ENCODE measurements at regions not wholly inside any gene's neighbourhood (a gene's known extent, or its start where the extent isn't known, plus 50 kb on each side); places are given as distances from the start of the nearest gene placed in this dataset.

DNA sequence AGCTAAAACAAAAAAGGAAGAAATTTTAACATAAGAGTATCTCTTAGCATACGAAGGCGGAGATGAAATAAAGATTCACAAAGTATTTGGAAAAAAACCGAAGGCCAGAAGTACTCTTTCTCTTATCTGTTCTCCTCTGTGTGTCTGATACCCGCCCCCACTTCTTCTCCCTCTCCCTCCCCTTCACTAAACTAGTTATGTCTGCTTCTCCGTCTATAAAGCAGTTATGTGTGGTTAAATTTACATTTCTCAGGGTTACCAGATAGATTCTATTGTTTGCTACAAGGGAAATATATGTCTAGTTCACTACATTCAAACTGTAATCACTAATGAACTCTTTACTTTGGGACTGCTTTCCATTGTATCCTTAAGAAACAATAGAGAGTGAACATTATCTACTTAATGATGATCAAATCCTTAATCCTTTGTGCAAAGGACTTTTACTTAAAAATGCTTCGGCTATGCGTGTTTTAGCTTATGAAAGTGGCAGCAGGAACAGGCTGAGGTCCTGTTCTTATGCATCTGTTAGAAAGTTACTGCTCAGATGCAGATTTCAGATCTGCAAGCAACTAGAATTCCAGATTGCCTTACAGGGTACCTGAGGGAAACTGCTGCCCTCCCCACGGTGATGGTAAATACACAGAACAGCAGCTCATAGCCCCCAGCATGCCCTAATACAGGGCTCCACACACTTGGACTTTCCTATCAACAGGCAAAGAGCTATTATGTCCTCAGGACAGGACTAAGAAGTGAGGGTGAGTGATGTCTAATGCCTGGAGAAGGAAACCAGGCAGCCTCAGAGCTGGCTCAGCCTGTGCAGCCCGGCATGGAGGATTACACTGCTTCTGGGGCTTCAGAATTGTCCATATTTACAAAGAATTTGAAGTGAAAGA, 273.3 kb downstream of the FZD1 start:
- Histone ChIP-seq H3K27ac (replicated peaks) (no peak overlapping the region), H3K4me3 (no peak overlapping the region), H3K27me3 (ENCODE audit: low read depth) (no peaks in the 10 kb centered on the region), H3K9me3 (replicated peaks) (peaks cover 7% of the 10 kb centered on the region), H3K36me3 (no peaks in the 10 kb centered on the region), H3K4me1 (no peaks in the 10 kb centered on the region)
- DNase-seq = no peak
- intact Hi-C loops (cut with micrococcal nuclease) = no loop called here
- TF ChIP-seq, protein P1, sequence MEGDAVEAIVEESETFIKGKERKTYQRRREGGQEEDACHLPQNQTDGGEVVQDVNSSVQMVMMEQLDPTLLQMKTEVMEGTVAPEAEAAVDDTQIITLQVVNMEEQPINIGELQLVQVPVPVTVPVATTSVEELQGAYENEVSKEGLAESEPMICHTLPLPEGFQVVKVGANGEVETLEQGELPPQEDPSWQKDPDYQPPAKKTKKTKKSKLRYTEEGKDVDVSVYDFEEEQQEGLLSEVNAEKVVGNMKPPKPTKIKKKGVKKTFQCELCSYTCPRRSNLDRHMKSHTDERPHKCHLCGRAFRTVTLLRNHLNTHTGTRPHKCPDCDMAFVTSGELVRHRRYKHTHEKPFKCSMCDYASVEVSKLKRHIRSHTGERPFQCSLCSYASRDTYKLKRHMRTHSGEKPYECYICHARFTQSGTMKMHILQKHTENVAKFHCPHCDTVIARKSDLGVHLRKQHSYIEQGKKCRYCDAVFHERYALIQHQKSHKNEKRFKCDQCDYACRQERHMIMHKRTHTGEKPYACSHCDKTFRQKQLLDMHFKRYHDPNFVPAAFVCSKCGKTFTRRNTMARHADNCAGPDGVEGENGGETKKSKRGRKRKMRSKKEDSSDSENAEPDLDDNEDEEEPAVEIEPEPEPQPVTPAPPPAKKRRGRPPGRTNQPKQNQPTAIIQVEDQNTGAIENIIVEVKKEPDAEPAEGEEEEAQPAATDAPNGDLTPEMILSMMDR (IDR thresholded peaks at IDR 0.05; ENCODE audit: borderline replicate concordance) = no peak

DNA sequence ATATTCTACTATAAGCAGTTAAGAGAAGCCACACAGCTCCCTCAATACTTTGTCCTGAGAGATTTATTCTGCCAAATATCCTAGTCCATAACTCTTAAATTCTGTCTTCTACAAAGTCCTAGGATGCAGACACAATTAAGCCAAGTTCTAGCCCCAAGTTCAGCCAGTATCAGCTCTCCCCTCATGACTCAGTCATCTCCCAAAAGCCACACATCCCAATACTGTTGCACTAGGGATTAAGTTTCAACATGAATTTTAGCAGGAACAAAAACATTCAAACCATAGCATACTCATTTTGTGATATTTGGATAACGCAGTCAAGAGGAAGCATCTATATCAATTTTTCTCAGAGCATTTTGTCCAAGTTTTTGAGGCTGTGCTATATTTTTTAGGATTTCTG, 277.4 kb downstream of the FZD1 start:
- no peaks in the 10 kb centered on the region for H3K36me3 ChIP-seq
- intact Hi-C loops (cut with micrococcal nuclease) = no loop called here
- TF ChIP-seq, protein P1 (IDR thresholded peaks at IDR 0.05; ENCODE audit: borderline replicate concordance) = no peak

GRCh38 chr7:91543646-91544045, 279.4 kb downstream of the FZD1 start:
- H3K27me3 ChIP-seq (ENCODE audit: low read depth) = no peaks in the 10 kb centered on the region
- no peaks in the 10 kb centered on the region for H3K4me1 ChIP-seq
- TF ChIP-seq, protein P1 (IDR thresholded peaks at IDR 0.05; ENCODE audit: borderline replicate concordance) = no peak
- H3K9me3 ChIP-seq (replicated peaks) = no peaks in the 10 kb centered on the region
- no peaks in the 10 kb centered on the region for H3K36me3 ChIP-seq
- no peak overlapping the region for H3K4me3 ChIP-seq
- intact Hi-C loops (cut with micrococcal nuclease) = no loop called here
- no peak overlapping the region for H3K27ac ChIP-seq (replicated peaks)
- no peak for DNase-seq

More for the DNA sequence above, 277.4 kb downstream of the FZD1 start:
- H3K4me3 ChIP-seq = no peak overlapping the region
- no peaks in the 10 kb centered on the region for H3K4me1 ChIP-seq
- no peak overlapping the region for H3K27ac ChIP-seq (replicated peaks)
- no peaks in the 10 kb centered on the region for H3K27me3 ChIP-seq (ENCODE audit: low read depth)
- H3K9me3 ChIP-seq (replicated peaks) = no peaks in the 10 kb centered on the region
- no peak for DNase-seq

- no peaks in the 10 kb centered on the region for H3K27me3 ChIP-seq (ENCODE audit: low read depth)
- no peaks in the 10 kb centered on the region for H3K9me3 ChIP-seq (replicated peaks)
- no peaks in the 10 kb centered on the region for H3K36me3 ChIP-seq
- no peak overlapping the region for H3K27ac ChIP-seq (replicated peaks)
- TF ChIP-seq, protein P1 (IDR thresholded peaks at IDR 0.05; ENCODE audit: borderline replicate concordance) = no peak
- DNase-seq = no peak
- no peak overlapping the region for H3K4me3 ChIP-seq
- no peaks in the 10 kb centered on the region for H3K4me1 ChIP-seq
- intact Hi-C loops (cut with micrococcal nuclease) = no loop called here
Observed at GRCh38 chr7:91549878-91550277, 285.6 kb downstream of the FZD1 start.

DNA sequence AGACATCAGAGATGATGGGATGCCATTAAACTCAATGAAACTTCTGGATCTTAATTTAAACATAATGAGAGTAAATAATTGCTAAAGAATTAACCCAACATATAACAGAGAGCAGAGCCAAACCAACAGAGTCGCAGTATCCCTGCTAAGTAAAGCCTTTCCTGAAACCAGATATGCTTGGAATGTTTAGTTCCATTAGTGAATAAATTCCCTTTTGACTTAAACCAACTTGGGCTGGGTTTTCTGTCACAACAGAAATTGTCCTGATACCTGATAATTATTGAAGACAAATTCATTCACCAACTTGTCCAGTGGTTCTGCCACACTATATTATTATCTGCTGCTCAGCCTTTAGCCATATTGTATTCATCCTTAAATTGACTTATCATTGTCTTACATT, 286.7 kb downstream of the FZD1 start:
- Histone ChIP-seq H3K27me3 (ENCODE audit: low read depth) (no peaks in the 10 kb centered on the region), H3K27ac (replicated peaks) (no peak overlapping the region), H3K4me1 (no peaks in the 10 kb centered on the region), H3K36me3 (no peaks in the 10 kb centered on the region), H3K9me3 (replicated peaks) (no peaks in the 10 kb centered on the region), H3K4me3 (no peak overlapping the region)
- TF ChIP-seq, protein P1 (IDR thresholded peaks at IDR 0.05; ENCODE audit: borderline replicate concordance) = no peak
- no peak for DNase-seq
- intact Hi-C loops (cut with micrococcal nuclease) = no loop called here
